ENCODE measurements at regions not wholly inside any gene's neighbourhood (a gene's known extent, or its start where the extent isn't known, plus 50 kb on each side); places are given as distances from the start of the nearest gene placed in this dataset.

GRCh38 chr1:234875953-234876855 lies 252.4 kb downstream of the TOMM20 start (continued):
- no peak for TF ChIP-seq ZNF407 (CRISPR knock-in tag; IDR thresholded peaks at IDR 0.05; ENCODE audit: not compliant biosample characterization)
- TF ChIP-seq SETDB1 (CRISPR knock-in tag; IDR thresholded peaks at IDR 0.05; ENCODE audit: borderline replicate concordance): no peak
- TF ChIP-seq ZBTB43 (CRISPR knock-in tag; conservative IDR thresholded peaks at IDR 0.05): peak; percentile 90
- TF ChIP-seq ZNF83 (CRISPR knock-in tag; IDR thresholded peaks at IDR 0.05; ENCODE audit: borderline replicate concordance): no peak
- TF ChIP-seq ZNF691 (CRISPR knock-in tag; IDR thresholded peaks at IDR 0.05; ENCODE audit: borderline replicate concordance, low read depth): no peak
- peak; percentile 36; the same call in 1 of the 2 replicates for TF ChIP-seq ZNF747 (CRISPR knock-in tag; IDR thresholded peaks at IDR 0.05; ENCODE audit: borderline replicate concordance)
- no peak; the same call in 1 of the 2 replicates for TF ChIP-seq ARID2 (CRISPR knock-in tag; IDR thresholded peaks at IDR 0.05; ENCODE audit: borderline replicate concordance)
- TF ChIP-seq HNRNPL (IDR thresholded peaks at IDR 0.05; ENCODE audit: low read depth, low read length): peak; percentile 97
- TF ChIP-seq PBX3 (CRISPR knock-in tag; IDR thresholded peaks at IDR 0.05; ENCODE audit: borderline replicate concordance): no peak
- TF ChIP-seq ZNF777 (CRISPR knock-in tag; IDR thresholded peaks at IDR 0.05): 0 out of 2 replicates have a peak, but pooled peaks have one; percentile 37
- no peak for TF ChIP-seq MTERF4 (CRISPR knock-in tag; IDR thresholded peaks at IDR 0.05)
- peak; percentile 82 for TF ChIP-seq ZGPAT (CRISPR knock-in tag; IDR thresholded peaks at IDR 0.05)
